ENCODE measurements at regions not wholly inside any gene's neighbourhood (a gene's known extent, or its start where the extent isn't known, plus 50 kb on each side); places are given as distances from the start of the nearest gene placed in this dataset.

DNA sequence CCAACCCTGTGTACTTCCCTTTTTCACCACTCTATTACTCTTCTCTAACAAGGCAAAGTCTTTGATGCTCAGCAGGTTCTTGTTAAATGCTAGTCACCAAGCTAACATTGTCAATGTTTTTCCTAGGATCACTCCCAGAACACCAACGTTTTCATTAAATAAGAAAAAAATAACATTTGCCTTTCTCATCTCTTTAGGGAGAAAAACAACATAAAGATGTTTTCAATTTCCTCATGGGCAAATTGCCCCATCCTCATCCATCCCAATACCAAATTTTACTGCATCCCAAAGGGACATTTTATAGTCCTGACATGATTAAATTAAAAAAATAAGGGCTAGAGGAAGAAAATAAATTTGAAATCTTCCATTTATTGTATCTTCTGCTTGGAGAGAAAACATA is 106.5 kb downstream of the SUCNR1 start:
- no peak overlapping the region for H3K4me3 ChIP-seq (ENCODE audit: low read depth, low read length)
- H3K27me3 ChIP-seq (ENCODE audit: control insufficient read depth, insufficient read depth, low read length), result no peaks in the 10 kb centered on the region
- H3K36me3 ChIP-seq (ENCODE audit: control insufficient read depth, insufficient read depth, low read length), result no peaks in the 10 kb centered on the region
- DNase-seq (ENCODE audit: low read depth), result peak; percentile 53
- ChIA-PET CTCF (interaction anchor here (0.9 to 1.2 kb wide), 2 partner anchors 9 to 487 kb away, joined by 3 read pairs; no protein-coding TSS in a partner anchor), POLR2A (no interaction called here)
- TF ChIP-seq, protein P1, sequence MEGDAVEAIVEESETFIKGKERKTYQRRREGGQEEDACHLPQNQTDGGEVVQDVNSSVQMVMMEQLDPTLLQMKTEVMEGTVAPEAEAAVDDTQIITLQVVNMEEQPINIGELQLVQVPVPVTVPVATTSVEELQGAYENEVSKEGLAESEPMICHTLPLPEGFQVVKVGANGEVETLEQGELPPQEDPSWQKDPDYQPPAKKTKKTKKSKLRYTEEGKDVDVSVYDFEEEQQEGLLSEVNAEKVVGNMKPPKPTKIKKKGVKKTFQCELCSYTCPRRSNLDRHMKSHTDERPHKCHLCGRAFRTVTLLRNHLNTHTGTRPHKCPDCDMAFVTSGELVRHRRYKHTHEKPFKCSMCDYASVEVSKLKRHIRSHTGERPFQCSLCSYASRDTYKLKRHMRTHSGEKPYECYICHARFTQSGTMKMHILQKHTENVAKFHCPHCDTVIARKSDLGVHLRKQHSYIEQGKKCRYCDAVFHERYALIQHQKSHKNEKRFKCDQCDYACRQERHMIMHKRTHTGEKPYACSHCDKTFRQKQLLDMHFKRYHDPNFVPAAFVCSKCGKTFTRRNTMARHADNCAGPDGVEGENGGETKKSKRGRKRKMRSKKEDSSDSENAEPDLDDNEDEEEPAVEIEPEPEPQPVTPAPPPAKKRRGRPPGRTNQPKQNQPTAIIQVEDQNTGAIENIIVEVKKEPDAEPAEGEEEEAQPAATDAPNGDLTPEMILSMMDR (IDR thresholded peaks at IDR 0.05; ENCODE audit: insufficient read depth, low read depth, low read length), result no peak

DNA sequence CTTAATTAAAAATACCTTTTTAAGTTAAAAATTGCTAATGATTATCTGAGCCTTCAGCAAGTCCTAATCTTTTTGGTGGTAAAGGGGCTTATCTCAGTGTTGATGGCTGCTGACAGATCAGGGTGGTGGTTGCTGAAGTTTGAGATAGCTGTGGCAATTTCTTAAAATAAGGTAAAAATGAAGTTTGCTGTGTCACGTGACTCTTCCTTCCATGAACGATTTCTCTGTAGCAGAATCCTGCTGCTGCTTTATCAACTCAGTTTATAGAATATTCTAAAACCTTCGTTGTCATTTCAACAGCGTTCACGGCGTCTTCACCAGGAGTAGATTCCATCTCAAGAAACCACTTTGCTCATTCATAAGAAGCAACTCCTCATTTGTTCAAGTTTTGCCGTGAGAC is 110.1 kb downstream of the SUCNR1 start:
- ChIA-PET POLR2A (no interaction called here), CTCF (no interaction called here)

GRCh38 chr3:151985787-151986430 is 112.5 kb downstream of the SUCNR1 start:
- TF ChIP-seq, protein P1 (IDR thresholded peaks at IDR 0.05; ENCODE audit: insufficient read depth, low read depth, low read length), result no peak
- H3K27me3 ChIP-seq (ENCODE audit: control insufficient read depth, insufficient read depth, low read length), result no peaks in the 10 kb centered on the region
- CTCF ChIA-PET, result interaction anchor here (1.0 kb wide), 1 partner anchor 9 kb away, joined by 3 read pairs; no protein-coding TSS in a partner anchor

More for the DNA sequence above, 110.1 kb downstream of the SUCNR1 start:
- no peak for DNase-seq (ENCODE audit: low read depth)
- no peaks in the 10 kb centered on the region for H3K36me3 ChIP-seq (ENCODE audit: control insufficient read depth, insufficient read depth, low read length)
- no peaks in the 10 kb centered on the region for H3K27me3 ChIP-seq (ENCODE audit: control insufficient read depth, insufficient read depth, low read length)
- TF ChIP-seq, protein P1 (IDR thresholded peaks at IDR 0.05; ENCODE audit: insufficient read depth, low read depth, low read length), result no peak
- H3K4me3 ChIP-seq (ENCODE audit: low read depth, low read length), result no peak overlapping the region

DNA sequence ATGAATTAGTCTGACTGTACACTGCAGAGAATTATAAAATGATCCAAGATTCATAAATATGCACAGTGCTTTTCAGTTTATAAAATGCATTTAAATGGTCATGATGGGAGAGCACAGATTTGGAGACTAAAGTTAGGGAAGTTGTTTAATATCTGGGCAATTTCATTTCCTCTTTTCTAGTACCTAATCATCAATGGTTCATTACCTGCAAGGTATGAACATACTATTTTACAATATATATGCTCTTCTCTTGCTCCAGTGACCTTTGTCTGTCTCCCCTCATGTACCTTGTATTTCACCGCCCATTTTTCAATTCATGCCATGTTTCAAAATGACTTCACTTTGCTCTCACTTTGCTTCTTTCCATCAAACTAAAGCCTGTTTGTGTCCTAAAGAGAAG is 114.5 kb downstream of the SUCNR1 start:
- H3K36me3 ChIP-seq (ENCODE audit: control insufficient read depth, insufficient read depth, low read length), result no peaks in the 10 kb centered on the region
- ChIA-PET CTCF (no interaction called here), POLR2A (no interaction called here)
- no peak overlapping the region for H3K4me3 ChIP-seq (ENCODE audit: low read depth, low read length)
- no peaks in the 10 kb centered on the region for H3K27me3 ChIP-seq (ENCODE audit: control insufficient read depth, insufficient read depth, low read length)
- TF ChIP-seq, protein P1 (IDR thresholded peaks at IDR 0.05; ENCODE audit: insufficient read depth, low read depth, low read length), result no peak
- no peak for DNase-seq (ENCODE audit: low read depth)

More at GRCh38 chr3:151985787-151986430, 112.5 kb downstream of the SUCNR1 start:
- no peaks in the 10 kb centered on the region for H3K36me3 ChIP-seq (ENCODE audit: control insufficient read depth, insufficient read depth, low read length)
- H3K4me3 ChIP-seq (ENCODE audit: low read depth, low read length), result no peak overlapping the region
- POLR2A ChIA-PET, result no interaction called here
- no peak for DNase-seq (ENCODE audit: low read depth)

GRCh38 chr3:151989621-151990020 is 116.2 kb downstream of the SUCNR1 start:
- ChIA-PET POLR2A (no interaction called here), CTCF (interaction anchor here (0.6 kb wide), 1 partner anchor 83 kb away, joined by 3 read pairs; no protein-coding TSS in a partner anchor)
- Histone ChIP-seq H3K4me3 (ENCODE audit: low read depth, low read length) (no peak overlapping the region), H3K36me3 (ENCODE audit: control insufficient read depth, insufficient read depth, low read length) (no peaks in the 10 kb centered on the region), H3K27me3 (ENCODE audit: control insufficient read depth, insufficient read depth, low read length) (no peaks in the 10 kb centered on the region)
- TF ChIP-seq, protein P1 (IDR thresholded peaks at IDR 0.05; ENCODE audit: insufficient read depth, low read depth, low read length), result no peak
- DNase-seq (ENCODE audit: low read depth), result no peak

Measured in BJ (cell line).